Upper lobe of left lung (tissue), 6 donors: ENCODE measurements at regions not wholly inside any gene's neighbourhood (a gene's known extent, or its start where the extent isn't known, plus 50 kb on each side); places are given as distances from the start of the nearest gene placed in this dataset.

Source experiments
- ATAC-seq, 2 donors: fragments of 200-7000 bp; cut with Tn5 transposase; one replicate each; pipeline ENCODE4 v1.9.1; 2022; ENCODE audit warnings: mild to moderate bottlenecking in 2 of 2, moderate library complexity in 2 of 2; ENCODE audit not compliant: low FRiP score in 2 of 2
- DNase-seq, 2 donors: peaks; one replicate each; pipeline ENCODE4 v3.0.0-alpha.2; 2019 to 2020
- H3K27ac ChIP-seq, 4 donors: fragments of 200-600 bp; sonication (generic); one replicate each; pipeline ENCODE4 v1.5.1; 2016 to 2019
- H3K27me3 ChIP-seq, 4 donors: fragments of 200-600 bp; sonication (generic); one replicate each; pipeline ENCODE4 v1.5.1; 2017 to 2019
- H3K36me3 ChIP-seq, 4 donors: fragments of 200-600 bp; sonication (generic); one replicate each; pipeline ENCODE4 v1.5.1; 2016 to 2019
- H3K4me1 ChIP-seq, 4 donors: fragments of 200-600 bp; sonication (generic); one replicate each; pipeline ENCODE4 v1.5.1; 2018 to 2019
- H3K4me3 ChIP-seq, 4 donors: fragments of 200-600 bp; sonication (generic); one replicate each; pipeline ENCODE4 v1.5.1; 2017 to 2019; ENCODE audit warnings: mild to moderate bottlenecking in 2 of 4, moderate library complexity in 1 of 4
- H3K9me3 ChIP-seq, 4 donors: fragments of 200-600 bp; sonication (generic); one replicate each; pipeline ENCODE4 v1.5.1; 2018 to 2019
- CTCF ChIP-seq, 6 experiments: fragments of 450-650 bp in 4 of 6; fragments of 200-600 bp in 2 of 6; sonication (generic) in 2 of 6; IDR thresholded peaks; one replicate each; pipeline ENCODE4 v1.5.1; 2016 to 2019; ENCODE audit warnings: antibody characterized with exemption in 6 of 6
- EP300 ChIP-seq, 4 donors: sonication (generic); formaldehyde crosslinking; IDR thresholded peaks; one replicate each; pipeline ENCODE4 v1.5.1; 2017; ENCODE audit warnings: antibody characterized with exemption in 4 of 4, control low read depth in 2 of 4
- POLR2A ChIP-seq, 4 donors: fragments of 450-650 bp; IDR thresholded peaks; one replicate each; pipeline ENCODE4 v1.5.1; 2016 to 2017; ENCODE audit warnings: antibody characterized with exemption in 4 of 4, mild to moderate bottlenecking in 2 of 4
- POLR2AphosphoS5 ChIP-seq, 2 donors: sonication (generic); formaldehyde crosslinking; IDR thresholded peaks; one replicate each; pipeline ENCODE4 v1.5.1; 2017; ENCODE audit warnings: antibody characterized with exemption in 2 of 2
- WGBS, 2 donors: methylation state at CpG; one replicate each; pipeline ENCODE4 v1.1.5; 2017 to 2018; 5-methylcytosine and 5-hydroxymethylcytosine counted together
- donor health status: DM: no; HTN: no; CAD: no; lungs with moderate emphysema.
- donor health status: DM: no; HTN: yes; CAD: no; lungs with severe emphysema.

GRCh38 chr6:6399568-6399967 lies 79.1 kb upstream of the F13A1 start:
- no peaks in the 10 kb centered on the region for H3K27me3 ChIP-seq
- TF ChIP-seq EP300 (IDR thresholded peaks at IDR 0.05) (no peak), POLR2AphosphoS5 (IDR thresholded peaks at IDR 0.05) (no peak), CTCF (IDR thresholded peaks at IDR 0.05) (no peak)
- H3K4me3 ChIP-seq = no peak overlapping the region
- DNase-seq (no peak), ATAC-seq (no peak)
- peaks cover 0 to 5% (median 0%) of the 10 kb centered on the region in 4 donors for H3K4me1 ChIP-seq
- H3K27ac ChIP-seq = no peak overlapping the region
- H3K9me3 ChIP-seq = no peaks in the 10 kb centered on the region
- H3K36me3 ChIP-seq = no peaks in the 10 kb centered on the region
- 44 to 78% methylated on average over 2 of the region's 2 CpGs for WGBS, 2 donors

- Histone ChIP-seq H3K4me1 (no peaks in the 10 kb centered on the region), H3K36me3 (no peaks in the 10 kb centered on the region), H3K27me3 (no peaks in the 10 kb centered on the region), H3K27ac (no peak overlapping the region), H3K4me3 (no peak overlapping the region), H3K9me3 (no peaks in the 10 kb centered on the region)
- TF ChIP-seq CTCF (IDR thresholded peaks at IDR 0.05) (no peak), POLR2A (IDR thresholded peaks at IDR 0.05) (no peak), EP300 (IDR thresholded peaks at IDR 0.05) (no peak)
- ATAC-seq (no peak), DNase-seq (no peak)
- WGBS, 2 donors = 93 to 100% methylated on average over 1 of the region's 1 CpG
Observed at GRCh38 chr6:6401401-6401800, 80.9 kb upstream of the F13A1 start.

GRCh38 chr6:6402006-6402405 lies 81.5 kb upstream of the F13A1 start:
- Histone ChIP-seq H3K4me1 (no peaks in the 10 kb centered on the region), H3K36me3 (no peaks in the 10 kb centered on the region), H3K27ac (no peak overlapping the region), H3K4me3 (no peak overlapping the region), H3K9me3 (no peaks in the 10 kb centered on the region), H3K27me3 (no peaks in the 10 kb centered on the region)
- WGBS, 2 donors = 76 to 81% methylated on average over 2 of the region's 2 CpGs
- DNase-seq = no peak
- no peak for ATAC-seq
- TF ChIP-seq EP300 (IDR thresholded peaks at IDR 0.05) (no peak), CTCF (IDR thresholded peaks at IDR 0.05) (no peak), POLR2A (IDR thresholded peaks at IDR 0.05) (no peak), POLR2AphosphoS5 (IDR thresholded peaks at IDR 0.05) (no peak)

GRCh38 chr6:6402591-6402990 lies 82.1 kb upstream of the F13A1 start:
- Histone ChIP-seq H3K4me1 (no peaks in the 10 kb centered on the region), H3K36me3 (no peaks in the 10 kb centered on the region), H3K4me3 (no peak overlapping the region), H3K9me3 (no peaks in the 10 kb centered on the region), H3K27me3 (no peaks in the 10 kb centered on the region), H3K27ac (no peak overlapping the region)
- no peak for TF ChIP-seq POLR2A (IDR thresholded peaks at IDR 0.05)
- TF ChIP-seq POLR2AphosphoS5 (IDR thresholded peaks at IDR 0.05) = no peak
- TF ChIP-seq CTCF (IDR thresholded peaks at IDR 0.05) = no peak
- DNase-seq (no peak), ATAC-seq (no peak)
- WGBS, 2 donors = 70 to 73% methylated on average over 6 of the region's 6 CpGs

DNA sequence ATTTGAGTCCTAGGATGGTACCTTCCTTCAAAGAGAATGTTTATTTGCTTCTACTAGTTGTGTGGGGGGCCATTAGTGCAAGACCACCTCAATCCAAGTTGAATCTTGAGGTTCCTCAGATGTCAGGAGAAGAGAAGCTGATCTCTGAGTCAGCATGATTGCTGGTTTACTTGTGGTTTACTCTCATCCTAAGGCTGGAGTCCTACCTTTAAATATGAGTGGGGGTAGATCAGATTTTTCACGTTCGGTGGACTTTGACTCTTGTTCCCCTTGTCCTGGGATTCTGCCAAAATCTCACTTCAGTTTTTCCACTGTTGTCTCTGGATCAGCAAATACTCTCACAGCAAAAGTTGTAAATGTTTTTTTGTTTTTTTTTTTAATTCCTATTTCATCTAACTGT lies 84.6 kb upstream of the F13A1 start:
- Histone ChIP-seq H3K4me3 (no peak overlapping the region), H3K27ac (no peak overlapping the region), H3K4me1 (no peaks in the 10 kb centered on the region), H3K36me3 (no peaks in the 10 kb centered on the region), H3K9me3 (no peaks in the 10 kb centered on the region), H3K27me3 (no peaks in the 10 kb centered on the region)
- TF ChIP-seq EP300 (IDR thresholded peaks at IDR 0.05) (no peak), POLR2AphosphoS5 (IDR thresholded peaks at IDR 0.05) (no peak), POLR2A (IDR thresholded peaks at IDR 0.05) (no peak), CTCF (IDR thresholded peaks at IDR 0.05) (no peak)
- DNase-seq (no peak), ATAC-seq (no peak)
- 24 to 34% methylated on average over 2 of the region's 2 CpGs for WGBS, 2 donors
